ENCODE measurements at regions not wholly inside any gene's neighbourhood (a gene's known extent, or its start where the extent isn't known, plus 50 kb on each side); places are given as distances from the start of the nearest gene placed in this dataset.

DNA sequence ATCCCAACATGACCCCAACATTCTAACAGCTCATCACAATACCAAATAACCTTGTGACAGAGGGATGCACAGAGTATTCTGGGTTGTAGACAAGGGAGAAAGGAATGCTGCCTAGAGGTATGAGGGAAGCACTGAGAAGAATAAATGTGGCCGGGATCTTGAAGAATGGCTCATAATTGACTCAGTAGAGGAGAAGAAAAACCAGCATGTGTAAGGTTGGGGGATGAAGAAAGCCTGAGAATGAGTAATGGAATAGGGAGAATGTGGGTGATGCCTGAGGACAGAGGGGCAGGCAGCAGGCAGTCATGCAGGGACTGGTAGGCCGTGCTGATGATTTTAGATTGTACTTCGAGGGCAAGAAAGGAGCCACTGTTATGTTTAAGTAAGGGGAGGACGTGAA is 75.4 kb upstream of the ELMO1 start:
- H3K4me3 ChIP-seq (ENCODE audit: low read length), result no peak overlapping the region
- H3K36me3 ChIP-seq (ENCODE audit: insufficient read depth, low read length), result no peaks in the 10 kb centered on the region
- no peak overlapping the region for H3K27ac ChIP-seq (ENCODE audit: low read length)
- H3K9me2 ChIP-seq (replicated peaks; ENCODE audit: insufficient read depth, low read length), result no peaks in the 10 kb centered on the region
- H3K9ac ChIP-seq (ENCODE audit: low read length), result no peak overlapping the region
- H2AFZ ChIP-seq (ENCODE audit: low read length), result no peak overlapping the region
- no peaks in the 10 kb centered on the region for H3K4me1 ChIP-seq (ENCODE audit: low read length)
- no peak overlapping the region for H3K4me2 ChIP-seq (ENCODE audit: low read depth, low read length, poor library complexity, severe bottlenecking)
- no peaks in the 10 kb centered on the region for H3K9me3 ChIP-seq (ENCODE audit: low read length)
- H4K20me1 ChIP-seq (ENCODE audit: insufficient read depth, low read depth, low read length), result no peaks in the 10 kb centered on the region
- no peaks in the 10 kb centered on the region for H3K27me3 ChIP-seq (ENCODE audit: low read length)
- H3K79me2 ChIP-seq (ENCODE audit: low read length), result no peaks in the 10 kb centered on the region
- no peak for DNase-seq

DNA sequence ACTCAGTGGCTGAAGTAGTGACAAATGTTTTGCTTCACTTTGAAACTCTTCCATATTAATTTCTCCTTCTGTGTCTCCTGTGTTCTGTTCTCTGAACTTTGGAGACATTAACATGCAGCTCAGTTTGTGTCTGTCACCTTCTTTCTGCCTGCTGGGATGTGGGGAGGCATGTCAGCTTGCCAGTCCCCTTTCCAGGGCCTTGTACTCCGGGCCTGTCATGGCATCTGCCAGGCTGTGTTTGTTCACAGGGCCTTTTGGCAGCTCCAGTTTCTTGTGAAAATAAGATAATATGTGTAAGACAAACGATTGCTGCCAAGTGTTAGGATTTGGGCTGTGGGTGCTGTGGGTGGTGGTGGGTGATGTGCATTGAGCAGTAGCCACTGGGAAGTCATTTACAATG is 76.1 kb upstream of the ELMO1 start:
- H3K9me2 ChIP-seq (replicated peaks; ENCODE audit: insufficient read depth, low read length), result no peaks in the 10 kb centered on the region
- no peak overlapping the region for H3K4me3 ChIP-seq (ENCODE audit: low read length)
- DNase-seq, result no peak
- H3K27ac ChIP-seq (ENCODE audit: low read length), result no peak overlapping the region
- H3K9ac ChIP-seq (ENCODE audit: low read length), result no peak overlapping the region
- no peaks in the 10 kb centered on the region for H3K27me3 ChIP-seq (ENCODE audit: low read length)
- no peaks in the 10 kb centered on the region for H3K4me1 ChIP-seq (ENCODE audit: low read length)
- no peaks in the 10 kb centered on the region for H3K79me2 ChIP-seq (ENCODE audit: low read length)
- H2AFZ ChIP-seq (ENCODE audit: low read length), result no peak overlapping the region
- H3K4me2 ChIP-seq (ENCODE audit: low read depth, low read length, poor library complexity, severe bottlenecking), result no peak overlapping the region
- H3K9me3 ChIP-seq (ENCODE audit: low read length), result no peaks in the 10 kb centered on the region
- H4K20me1 ChIP-seq (ENCODE audit: insufficient read depth, low read depth, low read length), result no peaks in the 10 kb centered on the region
- H3K36me3 ChIP-seq (ENCODE audit: insufficient read depth, low read length), result no peaks in the 10 kb centered on the region

DNA sequence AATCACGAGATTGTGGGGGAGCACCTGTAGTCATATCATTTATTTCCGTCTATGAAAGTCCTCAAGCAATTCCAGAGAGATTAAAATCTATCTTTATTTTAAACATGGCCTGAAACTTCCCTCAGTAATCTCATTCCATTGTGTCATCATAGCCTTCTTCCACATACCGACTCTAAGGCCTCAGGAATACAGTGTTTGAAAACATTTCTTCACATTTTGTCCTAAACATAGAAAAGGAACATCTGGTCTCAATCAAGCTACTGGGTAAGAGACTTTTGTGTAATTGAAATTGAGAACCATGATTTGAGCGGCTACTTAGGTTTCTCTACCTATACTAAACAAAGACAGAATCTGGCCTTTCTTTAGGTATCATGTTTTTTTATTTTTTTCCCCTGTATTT is 78.0 kb upstream of the ELMO1 start:
- Histone ChIP-seq H4K20me1 (ENCODE audit: insufficient read depth, low read depth, low read length) (no peaks in the 10 kb centered on the region), H3K4me1 (ENCODE audit: low read length) (no peaks in the 10 kb centered on the region), H3K9me3 (ENCODE audit: low read length) (no peaks in the 10 kb centered on the region), H3K36me3 (ENCODE audit: insufficient read depth, low read length) (no peaks in the 10 kb centered on the region), H3K27me3 (ENCODE audit: low read length) (no peaks in the 10 kb centered on the region), H3K79me2 (ENCODE audit: low read length) (no peaks in the 10 kb centered on the region), H3K9me2 (replicated peaks; ENCODE audit: insufficient read depth, low read length) (no peaks in the 10 kb centered on the region), H3K27ac (ENCODE audit: low read length) (no peak overlapping the region), H3K4me3 (ENCODE audit: low read length) (no peak overlapping the region), H2AFZ (ENCODE audit: low read length) (no peak overlapping the region), H3K9ac (ENCODE audit: low read length) (no peak overlapping the region), H3K4me2 (ENCODE audit: low read depth, low read length, poor library complexity, severe bottlenecking) (no peak overlapping the region)
- no peak for DNase-seq

DNA sequence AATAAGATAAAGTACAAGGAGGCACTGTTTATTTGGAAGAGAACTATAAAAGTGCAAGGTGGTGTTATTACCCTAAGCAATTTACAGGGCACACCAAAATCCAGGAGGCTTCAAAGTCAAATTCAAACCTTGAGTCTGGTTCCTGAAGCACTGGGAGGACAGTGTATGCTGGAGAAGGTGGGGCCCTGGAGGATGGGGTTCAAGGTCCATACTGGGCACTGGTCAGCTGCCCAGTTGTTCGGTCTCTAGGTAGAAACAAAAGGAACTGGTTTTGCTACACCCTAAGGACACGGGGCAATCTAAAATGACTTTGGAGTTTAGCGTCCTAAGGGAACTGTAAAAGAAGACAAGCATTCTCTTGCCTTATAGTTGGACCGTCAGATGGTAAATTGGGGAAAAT is 78.4 kb upstream of the ELMO1 start:
- H3K4me2 ChIP-seq (ENCODE audit: low read depth, low read length, poor library complexity, severe bottlenecking), result no peak overlapping the region
- H3K9ac ChIP-seq (ENCODE audit: low read length), result no peak overlapping the region
- H3K9me3 ChIP-seq (ENCODE audit: low read length), result no peaks in the 10 kb centered on the region
- no peaks in the 10 kb centered on the region for H3K79me2 ChIP-seq (ENCODE audit: low read length)
- H3K9me2 ChIP-seq (replicated peaks; ENCODE audit: insufficient read depth, low read length), result no peaks in the 10 kb centered on the region
- no peak overlapping the region for H2AFZ ChIP-seq (ENCODE audit: low read length)
- H3K27ac ChIP-seq (ENCODE audit: low read length), result no peak overlapping the region
- H4K20me1 ChIP-seq (ENCODE audit: insufficient read depth, low read depth, low read length), result no peaks in the 10 kb centered on the region
- no peak overlapping the region for H3K4me3 ChIP-seq (ENCODE audit: low read length)
- no peaks in the 10 kb centered on the region for H3K36me3 ChIP-seq (ENCODE audit: insufficient read depth, low read length)
- DNase-seq, result no peak
- no peaks in the 10 kb centered on the region for H3K27me3 ChIP-seq (ENCODE audit: low read length)
- H3K4me1 ChIP-seq (ENCODE audit: low read length), result no peaks in the 10 kb centered on the region

- H3K4me2 ChIP-seq (ENCODE audit: low read depth, low read length, poor library complexity, severe bottlenecking), result no peak overlapping the region
- no peaks in the 10 kb centered on the region for H3K4me1 ChIP-seq (ENCODE audit: low read length)
- H3K4me3 ChIP-seq (ENCODE audit: low read length), result no peak overlapping the region
- no peaks in the 10 kb centered on the region for H3K79me2 ChIP-seq (ENCODE audit: low read length)
- no peak overlapping the region for H3K27ac ChIP-seq (ENCODE audit: low read length)
- H3K36me3 ChIP-seq (ENCODE audit: insufficient read depth, low read length), result no peaks in the 10 kb centered on the region
- H3K27me3 ChIP-seq (ENCODE audit: low read length), result no peaks in the 10 kb centered on the region
- no peak overlapping the region for H2AFZ ChIP-seq (ENCODE audit: low read length)
- H4K20me1 ChIP-seq (ENCODE audit: insufficient read depth, low read depth, low read length), result no peaks in the 10 kb centered on the region
- H3K9ac ChIP-seq (ENCODE audit: low read length), result no peak overlapping the region
- DNase-seq, result no peak
- H3K9me3 ChIP-seq (ENCODE audit: low read length), result no peaks in the 10 kb centered on the region
- no peaks in the 10 kb centered on the region for H3K9me2 ChIP-seq (replicated peaks; ENCODE audit: insufficient read depth, low read length)
Measured at GRCh38 chr7:37531225-37531624, 82.6 kb upstream of the ELMO1 start.

GRCh38 chr7:37532636-37533035 is 84.0 kb upstream of the ELMO1 start:
- H3K9me3 ChIP-seq (ENCODE audit: low read length), result no peaks in the 10 kb centered on the region
- H3K4me1 ChIP-seq (ENCODE audit: low read length), result no peaks in the 10 kb centered on the region
- no peaks in the 10 kb centered on the region for H3K36me3 ChIP-seq (ENCODE audit: insufficient read depth, low read length)
- no peak overlapping the region for H3K4me3 ChIP-seq (ENCODE audit: low read length)
- H4K20me1 ChIP-seq (ENCODE audit: insufficient read depth, low read depth, low read length), result no peaks in the 10 kb centered on the region
- H3K79me2 ChIP-seq (ENCODE audit: low read length), result no peaks in the 10 kb centered on the region
- no peak overlapping the region for H3K4me2 ChIP-seq (ENCODE audit: low read depth, low read length, poor library complexity, severe bottlenecking)
- DNase-seq, result no peak
- no peaks in the 10 kb centered on the region for H3K9me2 ChIP-seq (replicated peaks; ENCODE audit: insufficient read depth, low read length)
- no peaks in the 10 kb centered on the region for H3K27me3 ChIP-seq (ENCODE audit: low read length)
- H3K27ac ChIP-seq (ENCODE audit: low read length), result no peak overlapping the region
- H2AFZ ChIP-seq (ENCODE audit: low read length), result no peak overlapping the region
- H3K9ac ChIP-seq (ENCODE audit: low read length), result no peak overlapping the region

GRCh38 chr7:37534893-37535610 is 86.4 kb upstream of the ELMO1 start:
- Histone ChIP-seq H4K20me1 (ENCODE audit: insufficient read depth, low read depth, low read length) (no peaks in the 10 kb centered on the region), H2AFZ (ENCODE audit: low read length) (no peak overlapping the region), H3K9me2 (replicated peaks; ENCODE audit: insufficient read depth, low read length) (no peaks in the 10 kb centered on the region), H3K4me3 (ENCODE audit: low read length) (no peak overlapping the region), H3K27me3 (ENCODE audit: low read length) (no peaks in the 10 kb centered on the region), H3K9me3 (ENCODE audit: low read length) (no peaks in the 10 kb centered on the region), H3K79me2 (ENCODE audit: low read length) (no peaks in the 10 kb centered on the region), H3K36me3 (ENCODE audit: insufficient read depth, low read length) (no peaks in the 10 kb centered on the region), H3K4me1 (ENCODE audit: low read length) (no peaks in the 10 kb centered on the region), H3K4me2 (ENCODE audit: low read depth, low read length, poor library complexity, severe bottlenecking) (no peak overlapping the region), H3K27ac (ENCODE audit: low read length) (no peak overlapping the region), H3K9ac (ENCODE audit: low read length) (no peak overlapping the region)
- no peak for DNase-seq

- no peaks in the 10 kb centered on the region for H3K36me3 ChIP-seq (ENCODE audit: insufficient read depth, low read length)
- no peak overlapping the region for H3K27ac ChIP-seq (ENCODE audit: low read length)
- DNase-seq, result no peak
- no peaks in the 10 kb centered on the region for H3K4me1 ChIP-seq (ENCODE audit: low read length)
- no peaks in the 10 kb centered on the region for H3K9me2 ChIP-seq (replicated peaks; ENCODE audit: insufficient read depth, low read length)
- no peaks in the 10 kb centered on the region for H4K20me1 ChIP-seq (ENCODE audit: insufficient read depth, low read depth, low read length)
- no peak overlapping the region for H3K4me3 ChIP-seq (ENCODE audit: low read length)
- H3K79me2 ChIP-seq (ENCODE audit: low read length), result no peaks in the 10 kb centered on the region
- H3K27me3 ChIP-seq (ENCODE audit: low read length), result no peaks in the 10 kb centered on the region
- no peak overlapping the region for H2AFZ ChIP-seq (ENCODE audit: low read length)
- no peak overlapping the region for H3K4me2 ChIP-seq (ENCODE audit: low read depth, low read length, poor library complexity, severe bottlenecking)
- no peaks in the 10 kb centered on the region for H3K9me3 ChIP-seq (ENCODE audit: low read length)
- H3K9ac ChIP-seq (ENCODE audit: low read length), result no peak overlapping the region
Measured at GRCh38 chr7:37535841-37536240, 87.2 kb upstream of the ELMO1 start.

DNA sequence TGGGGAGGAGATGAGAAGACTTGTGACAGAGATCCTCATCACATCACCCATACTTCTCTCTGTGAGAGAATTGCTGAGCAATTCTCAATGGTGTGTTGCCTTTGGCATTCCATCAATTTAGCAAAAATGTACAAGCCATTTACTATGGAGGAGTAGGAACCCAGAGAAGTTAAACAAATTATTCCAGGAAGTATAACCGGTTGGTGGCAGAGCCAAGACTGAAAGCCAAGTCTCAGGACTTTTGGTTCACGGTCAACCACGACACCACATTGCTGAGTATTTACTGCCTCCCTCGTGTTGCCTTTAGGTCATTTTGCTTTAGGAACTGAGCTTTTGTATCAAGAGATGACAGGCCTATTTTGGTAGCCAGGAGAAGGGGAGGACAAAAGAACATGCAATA is 88.0 kb upstream of the ELMO1 start:
- H3K9me3 ChIP-seq (ENCODE audit: low read length), result no peaks in the 10 kb centered on the region
- no peaks in the 10 kb centered on the region for H3K36me3 ChIP-seq (ENCODE audit: insufficient read depth, low read length)
- no peaks in the 10 kb centered on the region for H3K9me2 ChIP-seq (replicated peaks; ENCODE audit: insufficient read depth, low read length)
- no peaks in the 10 kb centered on the region for H3K4me1 ChIP-seq (ENCODE audit: low read length)
- no peak overlapping the region for H3K4me2 ChIP-seq (ENCODE audit: low read depth, low read length, poor library complexity, severe bottlenecking)
- no peaks in the 10 kb centered on the region for H4K20me1 ChIP-seq (ENCODE audit: insufficient read depth, low read depth, low read length)
- H3K27ac ChIP-seq (ENCODE audit: low read length), result no peak overlapping the region
- no peak overlapping the region for H3K4me3 ChIP-seq (ENCODE audit: low read length)
- H3K79me2 ChIP-seq (ENCODE audit: low read length), result no peaks in the 10 kb centered on the region
- no peak for DNase-seq
- H3K27me3 ChIP-seq (ENCODE audit: low read length), result no peaks in the 10 kb centered on the region
- no peak overlapping the region for H2AFZ ChIP-seq (ENCODE audit: low read length)
- H3K9ac ChIP-seq (ENCODE audit: low read length), result no peak overlapping the region
